ENCODE measurements at regions not wholly inside any gene's neighbourhood (a gene's known extent, or its start where the extent isn't known, plus 50 kb on each side); places are given as distances from the start of the nearest gene placed in this dataset.
"Not testable (repeated sequence)": the region's sequence is repeated elsewhere in the genome, so short reads cannot be mapped to it uniquely, and the experiment has no call there.

GRCh38 chr2:236827997-236828396 lies 257.7 kb upstream of the COPS8 start:
- Histone ChIP-seq H3K9me3 (ENCODE audit: control insufficient read depth in 2 of 2, low read length in 2 of 2) (no peaks in the 10 kb centered on the region), H3K27ac (ENCODE audit: low read length) (no peak overlapping the region), H3K36me3 (ENCODE audit: control insufficient read depth in 2 of 2, insufficient read depth in 2 of 2, low read length in 2 of 2) (no peaks in the 10 kb centered on the region), H3K4me1 (ENCODE audit: control insufficient read depth, insufficient read depth, low read length) (no peaks in the 10 kb centered on the region), H3K4me3 (ENCODE audit: low read length in 2 of 2) (no peak overlapping the region), H3K9ac (ENCODE audit: low read length in 2 of 2) (no peak overlapping the region), H3K27me3 (ENCODE audit: control insufficient read depth in 1 of 2, insufficient read depth in 2 of 2, low read length in 2 of 2) (no peaks in the 10 kb centered on the region)

GRCh38 chr2:236828820-236829219 lies 256.9 kb upstream of the COPS8 start:
- Histone ChIP-seq H3K9ac (ENCODE audit: low read length in 2 of 2) (no peak overlapping the region), H3K4me3 (ENCODE audit: low read length in 2 of 2) (no peak overlapping the region), H3K9me3 (ENCODE audit: control insufficient read depth in 2 of 2, low read length in 2 of 2) (no peaks in the 10 kb centered on the region), H3K27ac (ENCODE audit: low read length) (no peak overlapping the region), H3K27me3 (ENCODE audit: control insufficient read depth in 1 of 2, insufficient read depth in 2 of 2, low read length in 2 of 2) (no peaks in the 10 kb centered on the region), H3K4me1 (ENCODE audit: control insufficient read depth, insufficient read depth, low read length) (no peaks in the 10 kb centered on the region), H3K36me3 (ENCODE audit: control insufficient read depth in 2 of 2, insufficient read depth in 2 of 2, low read length in 2 of 2) (no peaks in the 10 kb centered on the region)

- no peak overlapping the region for H3K9ac ChIP-seq (ENCODE audit: low read length in 2 of 2)
- no peaks in the 10 kb centered on the region for H3K36me3 ChIP-seq (ENCODE audit: control insufficient read depth in 2 of 2, insufficient read depth in 2 of 2, low read length in 2 of 2)
- H3K4me3 ChIP-seq (ENCODE audit: low read length in 2 of 2), result no peak overlapping the region
- no peaks in the 10 kb centered on the region for H3K27me3 ChIP-seq (ENCODE audit: control insufficient read depth in 1 of 2, insufficient read depth in 2 of 2, low read length in 2 of 2)
- H3K9me3 ChIP-seq (ENCODE audit: control insufficient read depth in 2 of 2, low read length in 2 of 2), result no peaks in the 10 kb centered on the region
- H3K27ac ChIP-seq (ENCODE audit: low read length), result no peak overlapping the region
- no peaks in the 10 kb centered on the region for H3K4me1 ChIP-seq (ENCODE audit: control insufficient read depth, insufficient read depth, low read length)
These were observed 254.8 kb upstream of the COPS8 start for GRCh38 chr2:236830926-236831325.

GRCh38 chr2:236831698-236832097 lies 254.0 kb upstream of the COPS8 start:
- no peaks in the 10 kb centered on the region for H3K27me3 ChIP-seq (ENCODE audit: control insufficient read depth in 1 of 2, insufficient read depth in 2 of 2, low read length in 2 of 2)
- no peak overlapping the region for H3K4me3 ChIP-seq (ENCODE audit: low read length in 2 of 2)
- no peak overlapping the region for H3K9ac ChIP-seq (ENCODE audit: low read length in 2 of 2)
- no peak overlapping the region for H3K27ac ChIP-seq (ENCODE audit: low read length)
- no peaks in the 10 kb centered on the region for H3K36me3 ChIP-seq (ENCODE audit: control insufficient read depth in 2 of 2, insufficient read depth in 2 of 2, low read length in 2 of 2)
- no peaks in the 10 kb centered on the region for H3K4me1 ChIP-seq (ENCODE audit: control insufficient read depth, insufficient read depth, low read length)
- H3K9me3 ChIP-seq (ENCODE audit: control insufficient read depth in 2 of 2, low read length in 2 of 2), result no peaks in the 10 kb centered on the region

- H3K27me3 ChIP-seq (ENCODE audit: control insufficient read depth in 1 of 2, insufficient read depth in 2 of 2, low read length in 2 of 2), result no peaks in the 10 kb centered on the region
- no peaks in the 10 kb centered on the region for H3K4me1 ChIP-seq (ENCODE audit: control insufficient read depth, insufficient read depth, low read length)
- no peaks in the 10 kb centered on the region for H3K9me3 ChIP-seq (ENCODE audit: control insufficient read depth in 2 of 2, low read length in 2 of 2)
- H3K4me3 ChIP-seq (ENCODE audit: low read length in 2 of 2), result no peak overlapping the region
- H3K9ac ChIP-seq (ENCODE audit: low read length in 2 of 2), result no peak overlapping the region
- H3K36me3 ChIP-seq (ENCODE audit: control insufficient read depth in 2 of 2, insufficient read depth in 2 of 2, low read length in 2 of 2), result no peaks in the 10 kb centered on the region
- no peak overlapping the region for H3K27ac ChIP-seq (ENCODE audit: low read length)
These were observed 252.1 kb upstream of the COPS8 start for GRCh38 chr2:236833501-236834073.

- Histone ChIP-seq H3K27me3 (ENCODE audit: control insufficient read depth in 1 of 2, insufficient read depth in 2 of 2, low read length in 2 of 2) (no peaks in the 10 kb centered on the region), H3K4me1 (ENCODE audit: control insufficient read depth, insufficient read depth, low read length) (no peaks in the 10 kb centered on the region), H3K27ac (ENCODE audit: low read length) (no peak overlapping the region), H3K36me3 (ENCODE audit: control insufficient read depth in 2 of 2, insufficient read depth in 2 of 2, low read length in 2 of 2) (no peaks in the 10 kb centered on the region), H3K9me3 (ENCODE audit: control insufficient read depth in 2 of 2, low read length in 2 of 2) (peaks cover 0 to 3% of the 10 kb centered on the region in 2 donors), H3K9ac (ENCODE audit: low read length in 2 of 2) (no peak overlapping the region), H3K4me3 (ENCODE audit: low read length in 2 of 2) (no peak overlapping the region)
These were observed 251.4 kb upstream of the COPS8 start for GRCh38 chr2:236834284-236834683.

GRCh38 chr2:236835307-236836024 lies 250.2 kb upstream of the COPS8 start:
- no peak overlapping the region for H3K27ac ChIP-seq (ENCODE audit: low read length)
- H3K9me3 ChIP-seq (ENCODE audit: control insufficient read depth in 2 of 2, low read length in 2 of 2), result peaks cover 0 to 3% of the 10 kb centered on the region in 2 donors
- H3K27me3 ChIP-seq (ENCODE audit: control insufficient read depth in 1 of 2, insufficient read depth in 2 of 2, low read length in 2 of 2), result no peaks in the 10 kb centered on the region
- H3K9ac ChIP-seq (ENCODE audit: low read length in 2 of 2), result no peak overlapping the region
- H3K36me3 ChIP-seq (ENCODE audit: control insufficient read depth in 2 of 2, insufficient read depth in 2 of 2, low read length in 2 of 2), result no peaks in the 10 kb centered on the region
- H3K4me3 ChIP-seq (ENCODE audit: low read length in 2 of 2), result no peak overlapping the region
- H3K4me1 ChIP-seq (ENCODE audit: control insufficient read depth, insufficient read depth, low read length), result no peaks in the 10 kb centered on the region

- not testable (repeated sequence) for H3K9ac ChIP-seq (ENCODE audit: low read length in 2 of 2); H3K36me3 ChIP-seq (ENCODE audit: control insufficient read depth in 2 of 2, insufficient read depth in 2 of 2, low read length in 2 of 2); H3K4me1 ChIP-seq (ENCODE audit: control insufficient read depth, insufficient read depth, low read length); H3K27me3 ChIP-seq (ENCODE audit: control insufficient read depth in 1 of 2, insufficient read depth in 2 of 2, low read length in 2 of 2); H3K27ac ChIP-seq (ENCODE audit: low read length); H3K4me3 ChIP-seq (ENCODE audit: low read length in 2 of 2); H3K9me3 ChIP-seq (ENCODE audit: control insufficient read depth in 2 of 2, low read length in 2 of 2)
These were observed 249.7 kb upstream of the COPS8 start for GRCh38 chr2:236836028-236836427.

GRCh38 chr2:236840215-236840614 lies 245.5 kb upstream of the COPS8 start:
- Histone ChIP-seq H3K9ac (ENCODE audit: low read length in 2 of 2) (no peak overlapping the region), H3K27ac (ENCODE audit: low read length) (no peak overlapping the region), H3K36me3 (ENCODE audit: control insufficient read depth in 2 of 2, insufficient read depth in 2 of 2, low read length in 2 of 2) (no peaks in the 10 kb centered on the region)

GRCh38 chr2:236840857-236841256 lies 244.8 kb upstream of the COPS8 start:
- Histone ChIP-seq H3K36me3 (ENCODE audit: control insufficient read depth in 2 of 2, insufficient read depth in 2 of 2, low read length in 2 of 2) (no peaks in the 10 kb centered on the region), H3K4me1 (ENCODE audit: control insufficient read depth, insufficient read depth, low read length) (peaks cover 5% of the 10 kb centered on the region), H3K27ac (ENCODE audit: low read length) (no peak overlapping the region), H3K27me3 (ENCODE audit: control insufficient read depth in 1 of 2, insufficient read depth in 2 of 2, low read length in 2 of 2) (no peaks in the 10 kb centered on the region), H3K4me3 (ENCODE audit: low read length in 2 of 2) (no peak overlapping the region), H3K9me3 (ENCODE audit: control insufficient read depth in 2 of 2, low read length in 2 of 2) (peaks cover 0 to 3% of the 10 kb centered on the region in 2 donors), H3K9ac (ENCODE audit: low read length in 2 of 2) (no peak overlapping the region)

More at GRCh38 chr2:236840215-236840614, 245.5 kb upstream of the COPS8 start:
- peaks cover 0 to 3% of the 10 kb centered on the region in 2 donors for H3K9me3 ChIP-seq (ENCODE audit: control insufficient read depth in 2 of 2, low read length in 2 of 2)
- peaks cover 5% of the 10 kb centered on the region for H3K4me1 ChIP-seq (ENCODE audit: control insufficient read depth, insufficient read depth, low read length)
- no peak overlapping the region for H3K4me3 ChIP-seq (ENCODE audit: low read length in 2 of 2)
- H3K27me3 ChIP-seq (ENCODE audit: control insufficient read depth in 1 of 2, insufficient read depth in 2 of 2, low read length in 2 of 2), result no peaks in the 10 kb centered on the region

GRCh38 chr2:236841389-236841788 lies 244.3 kb upstream of the COPS8 start:
- H3K9me3 ChIP-seq (ENCODE audit: control insufficient read depth in 2 of 2, low read length in 2 of 2), result peaks cover 0 to 3% of the 10 kb centered on the region in 2 donors
- peaks cover 5% of the 10 kb centered on the region for H3K4me1 ChIP-seq (ENCODE audit: control insufficient read depth, insufficient read depth, low read length)
- no peak overlapping the region for H3K9ac ChIP-seq (ENCODE audit: low read length in 2 of 2)
- no peak overlapping the region for H3K27ac ChIP-seq (ENCODE audit: low read length)
- H3K27me3 ChIP-seq (ENCODE audit: control insufficient read depth in 1 of 2, insufficient read depth in 2 of 2, low read length in 2 of 2), result no peaks in the 10 kb centered on the region
- no peaks in the 10 kb centered on the region for H3K36me3 ChIP-seq (ENCODE audit: control insufficient read depth in 2 of 2, insufficient read depth in 2 of 2, low read length in 2 of 2)
- no peak overlapping the region for H3K4me3 ChIP-seq (ENCODE audit: low read length in 2 of 2)

All from stomach smooth muscle (tissue), 2 donors.